Stimulated activated CD8-positive, alpha-beta memory T cell treated with anti-CD3 and anti-CD28 coated beads, Interleukin-15, amount 100 ng/mL, for 48 hours (primary cell): ENCODE measurements at regions not wholly inside any gene's neighbourhood (a gene's known extent, or its start where the extent isn't known, plus 50 kb on each side); places are given as distances from the start of the nearest gene placed in this dataset.

Source experiments
- DNase-seq, 2 donors: peaks; one replicate each; pipeline ENCODE4 v3.0.0-alpha.2; 2020; ENCODE audit warnings: low read depth in 2 of 2

DNA sequence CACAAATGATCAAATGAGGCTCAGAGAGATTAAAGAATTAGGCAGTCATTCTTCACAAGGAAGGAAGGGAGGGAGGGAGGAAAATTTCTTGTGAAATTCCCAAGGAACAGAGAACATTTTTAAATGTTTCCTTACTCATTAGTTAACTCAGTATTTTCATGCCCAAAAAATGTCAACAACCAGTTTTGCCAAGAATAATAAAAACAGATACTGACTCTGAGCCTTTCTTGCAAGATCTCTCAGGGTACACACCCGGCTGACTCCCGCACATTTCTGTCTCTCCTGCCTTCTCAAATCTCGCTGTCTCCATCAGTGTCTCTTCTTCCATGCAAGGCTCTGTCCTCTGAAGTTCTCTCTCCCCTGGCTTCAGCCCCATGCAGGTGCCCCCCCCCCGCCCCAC is 265.9 kb downstream of the TJP1 start:
- no peak for DNase-seq

- no peak for DNase-seq
Measured at GRCh38 chr15:29554531-29554930, 267.7 kb downstream of the TJP1 start.

- DNase-seq, result no peak
Measured at GRCh38 chr15:29550834-29551465, 271.3 kb downstream of the TJP1 start.

DNA sequence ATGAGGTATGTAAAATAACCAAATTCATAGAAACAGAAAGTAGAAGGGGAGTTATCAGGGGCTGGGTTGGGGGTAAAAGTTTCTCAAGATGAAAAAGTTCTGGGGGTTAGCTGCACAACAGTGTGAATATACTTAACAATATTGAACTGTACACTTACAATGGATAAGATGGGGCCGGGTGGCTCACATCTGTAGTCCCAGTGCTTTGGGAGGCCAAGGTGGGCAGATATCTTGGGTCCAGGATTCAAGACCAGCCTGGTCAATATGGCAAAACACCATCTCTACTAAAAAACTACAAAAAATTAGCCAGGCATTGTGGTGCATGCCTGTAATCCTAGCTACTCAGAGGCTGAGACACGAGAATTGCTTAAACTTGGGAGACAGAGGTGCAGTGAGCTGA is 274.3 kb downstream of the TJP1 start:
- DNase-seq, result no peak

DNA sequence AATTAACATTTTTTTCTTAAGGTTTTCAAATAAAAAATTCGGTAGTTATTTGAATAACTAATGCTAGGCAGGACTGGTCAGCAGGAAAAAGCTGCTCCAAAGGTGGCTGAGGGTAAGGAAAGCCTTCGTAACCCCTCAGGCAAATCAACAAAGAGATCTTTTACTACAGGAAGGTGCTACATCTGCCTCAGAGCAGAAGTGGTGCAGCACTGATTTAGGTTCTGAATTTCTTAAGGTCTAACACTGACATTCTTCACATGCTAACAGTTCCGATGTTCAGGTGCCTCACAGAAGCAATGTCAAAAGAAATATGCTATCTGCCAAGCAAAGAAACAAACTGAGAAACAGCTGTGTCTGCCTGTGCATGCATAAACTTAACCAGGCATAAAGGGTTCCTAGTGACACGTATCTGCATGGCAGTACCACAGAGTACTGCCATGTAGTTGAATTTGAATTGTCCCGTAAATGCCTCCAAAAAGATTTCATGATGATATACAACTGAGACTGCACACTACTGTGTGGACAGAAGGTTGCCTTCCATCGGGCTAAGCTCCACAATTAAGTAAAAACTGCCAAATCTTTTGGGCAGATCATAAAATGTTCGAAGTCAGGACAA is 275.0 kb upstream of the NSMCE3 start:
- DNase-seq, result no peak

DNA sequence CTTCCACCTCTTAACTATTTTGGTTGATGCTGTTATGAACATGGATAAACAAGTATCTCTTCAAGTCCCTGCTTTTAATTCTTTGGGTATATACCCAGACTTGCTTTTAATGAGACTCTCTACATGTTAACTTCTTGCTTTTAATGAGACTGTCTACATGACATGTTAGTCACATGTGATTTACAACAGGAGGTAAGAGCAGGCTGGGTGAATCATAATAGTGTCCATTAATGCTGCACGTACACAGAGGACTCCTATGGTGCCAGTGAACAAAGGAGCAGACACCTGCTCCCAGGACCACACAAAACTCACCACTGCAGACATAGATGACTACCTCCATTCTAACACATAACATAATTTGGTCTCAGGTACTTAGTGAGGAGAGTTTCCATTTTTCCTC is 273.4 kb upstream of the NSMCE3 start:
- DNase-seq, result no peak

DNA sequence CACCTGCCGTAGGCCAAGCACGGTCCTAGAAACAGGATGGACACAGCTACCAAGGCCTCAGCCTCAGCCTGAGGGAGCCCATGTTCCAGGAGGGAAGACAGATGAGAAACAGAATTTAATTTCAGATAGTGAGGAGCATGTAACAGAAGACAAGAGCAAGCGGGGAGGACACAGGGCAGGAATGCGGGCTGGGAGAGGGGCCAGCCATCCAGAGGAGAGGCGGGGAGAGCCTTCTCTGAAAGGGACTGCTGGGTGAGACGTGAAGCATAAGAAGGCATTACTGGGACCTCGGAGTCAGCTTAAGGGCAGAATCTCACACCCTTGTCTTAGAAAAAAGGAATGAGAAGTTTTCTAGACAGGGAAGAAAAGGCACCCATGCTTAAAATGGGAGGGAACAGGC is 271.7 kb upstream of the NSMCE3 start:
- DNase-seq, result no peak

GRCh38 chr15:29540479-29540878 is 270.9 kb upstream of the NSMCE3 start:
- DNase-seq, result no peak

- no peak for DNase-seq
Measured at GRCh38 chr15:29539736-29540135, 270.1 kb upstream of the NSMCE3 start.

GRCh38 chr15:29538044-29538443 is 268.4 kb upstream of the NSMCE3 start:
- DNase-seq, result no peak

GRCh38 chr15:29535952-29536351 is 266.3 kb upstream of the NSMCE3 start:
- no peak for DNase-seq

DNA sequence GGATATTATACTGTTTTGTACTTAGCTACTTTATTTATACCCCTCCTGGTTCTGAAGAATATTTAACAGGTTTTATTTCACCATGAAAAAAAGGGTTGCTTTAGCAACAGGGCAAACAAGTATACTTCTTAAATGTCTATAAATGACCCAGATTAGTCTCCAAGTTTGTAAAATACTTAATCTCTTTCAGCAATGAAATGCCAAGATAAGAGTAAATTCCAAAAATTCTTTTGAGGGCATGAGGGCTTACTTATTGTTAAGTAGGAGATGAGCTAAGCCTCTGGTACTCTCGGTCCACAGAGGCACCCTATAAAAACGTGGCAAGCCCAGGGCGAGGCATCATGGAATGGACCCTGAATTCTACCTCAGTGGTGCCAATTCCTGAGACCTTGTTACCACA is 264.8 kb upstream of the NSMCE3 start:
- DNase-seq, result no peak

DNA sequence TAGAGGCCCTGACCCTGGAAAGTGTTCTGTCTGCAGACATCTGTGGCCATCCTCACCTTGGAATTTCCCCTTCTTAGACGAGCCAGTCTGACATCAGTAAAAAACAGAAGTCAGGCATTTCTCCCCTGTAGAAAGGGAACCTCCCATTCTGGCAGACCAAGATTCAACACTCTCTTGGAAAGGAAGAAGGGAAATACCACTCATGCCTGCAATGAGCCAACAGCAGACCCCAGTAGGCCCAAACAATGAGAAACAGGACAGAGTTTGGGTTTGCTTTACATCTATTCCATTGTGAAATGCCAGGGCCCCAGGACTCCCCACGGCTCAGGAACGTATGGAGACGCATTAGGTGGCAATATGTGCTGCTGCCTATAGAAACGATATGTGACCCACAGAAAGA is 264.0 kb upstream of the NSMCE3 start:
- no peak for DNase-seq

DNA sequence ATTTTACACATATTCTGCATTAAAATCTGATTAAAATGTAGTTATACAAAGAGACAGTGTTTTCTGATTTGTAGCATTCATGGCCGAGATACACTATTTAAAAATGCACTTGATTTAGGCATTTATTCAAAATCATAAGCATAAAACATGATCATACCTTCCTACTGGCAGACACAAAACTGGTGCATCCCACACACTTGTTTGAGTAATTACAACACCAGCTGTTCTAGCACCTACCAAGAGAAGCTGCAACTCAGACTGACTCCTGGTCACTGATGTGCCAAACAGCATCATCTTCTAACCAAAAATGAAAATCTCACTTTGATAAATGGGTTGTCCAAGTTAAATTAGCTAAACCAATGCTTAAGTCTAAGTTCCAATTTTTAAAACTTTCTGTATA is 262.7 kb upstream of the NSMCE3 start:
- DNase-seq, result no peak

DNA sequence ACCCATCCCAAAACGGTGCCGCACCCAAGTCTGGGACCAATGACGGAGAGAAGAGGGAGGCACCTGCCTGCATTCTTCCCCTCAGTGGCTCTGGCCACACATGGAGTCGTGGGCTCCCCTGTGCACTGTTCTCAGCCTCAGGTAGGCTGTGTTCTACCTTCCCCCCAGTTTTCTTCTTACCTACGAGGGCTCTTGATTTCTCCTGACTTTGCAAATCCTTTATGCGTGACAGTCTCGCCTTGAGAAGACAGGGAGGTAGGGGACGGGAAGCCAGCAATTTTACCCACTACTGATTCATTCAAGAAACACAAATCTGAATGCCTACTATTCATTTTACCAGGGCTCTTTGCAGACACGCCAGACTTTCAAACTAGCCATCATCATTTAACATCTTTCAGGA is 261.3 kb upstream of the NSMCE3 start:
- no peak for DNase-seq

DNA sequence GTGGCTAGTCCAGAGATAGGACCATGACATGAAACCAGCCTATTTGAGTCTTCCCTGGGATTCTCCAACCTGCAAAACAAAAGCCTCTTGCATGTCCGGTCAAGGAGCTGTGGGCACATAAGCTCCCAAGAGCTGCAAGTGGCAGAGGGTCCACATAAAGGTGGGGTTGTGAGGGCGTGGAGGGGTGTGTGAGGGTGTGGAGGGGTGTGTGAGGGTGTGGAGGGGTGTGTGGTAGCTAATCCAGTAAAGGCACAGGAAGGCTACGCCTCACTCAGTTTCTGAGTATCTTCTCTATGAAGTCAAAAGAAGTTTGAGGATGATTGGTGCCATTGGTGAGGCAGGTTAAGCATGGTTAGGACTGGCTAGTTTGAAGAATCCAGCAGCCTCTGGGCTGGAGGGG is 259.4 kb upstream of the NSMCE3 start:
- DNase-seq, result no peak

GRCh38 chr15:29528276-29528675 is 258.7 kb upstream of the NSMCE3 start:
- no peak for DNase-seq

DNA sequence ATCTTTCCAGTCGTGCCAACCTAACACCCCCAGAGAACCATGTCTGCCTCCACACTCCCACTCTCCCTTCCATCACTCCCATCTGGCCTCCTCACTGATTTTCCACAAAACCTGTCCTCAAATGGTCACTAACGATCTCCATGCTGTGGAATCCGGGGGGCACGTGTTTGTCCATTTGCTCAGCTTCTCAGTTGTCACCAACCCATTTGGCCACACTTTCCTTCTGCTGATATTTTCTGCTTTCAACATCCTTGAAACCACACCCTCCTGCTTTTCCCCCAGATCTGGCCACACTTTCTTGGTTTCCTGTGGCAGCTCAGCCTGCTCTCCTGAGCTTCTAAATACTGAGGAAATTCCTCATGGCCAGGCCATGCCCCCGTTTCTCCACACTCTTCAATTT is 257.2 kb upstream of the NSMCE3 start:
- DNase-seq, result no peak

- no peak for DNase-seq
Measured at GRCh38 chr15:29522373-29523276, 253.0 kb upstream of the NSMCE3 start.

- no peak for DNase-seq
Measured at GRCh38 chr15:29518442-29518841, 248.8 kb upstream of the NSMCE3 start.

- DNase-seq, result no peak
Measured at GRCh38 chr15:29517829-29518228, 248.2 kb upstream of the NSMCE3 start.

- no peak for DNase-seq
Measured at GRCh38 chr15:29516929-29517328, 247.3 kb upstream of the NSMCE3 start.

DNA sequence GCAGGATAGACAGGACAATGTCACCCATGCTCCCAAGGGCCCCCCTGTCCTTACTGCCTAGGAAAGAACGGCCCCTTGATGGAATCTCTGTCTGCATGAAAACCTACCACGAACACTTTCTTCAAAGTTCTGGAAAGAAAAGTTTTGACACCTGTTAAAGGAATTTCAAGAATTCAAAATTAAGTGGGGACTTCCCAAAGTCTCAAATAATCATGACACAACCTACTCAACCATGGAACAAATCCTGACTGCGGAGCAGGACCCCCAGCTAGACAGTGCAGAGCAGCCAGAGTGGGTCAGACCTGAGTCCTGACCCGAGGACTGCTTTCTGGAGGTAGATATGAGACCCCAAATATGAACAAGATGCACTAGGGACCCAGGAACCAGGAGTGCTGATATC is 245.3 kb upstream of the NSMCE3 start:
- DNase-seq, result no peak
